ENCODE measurements at regions not wholly inside any gene's neighbourhood (a gene's known extent, or its start where the extent isn't known, plus 50 kb on each side); places are given as distances from the start of the nearest gene placed in this dataset.
"Not testable (repeated sequence)": the region's sequence is repeated elsewhere in the genome, so short reads cannot be mapped to it uniquely, and the experiment has no call there.

DNA sequence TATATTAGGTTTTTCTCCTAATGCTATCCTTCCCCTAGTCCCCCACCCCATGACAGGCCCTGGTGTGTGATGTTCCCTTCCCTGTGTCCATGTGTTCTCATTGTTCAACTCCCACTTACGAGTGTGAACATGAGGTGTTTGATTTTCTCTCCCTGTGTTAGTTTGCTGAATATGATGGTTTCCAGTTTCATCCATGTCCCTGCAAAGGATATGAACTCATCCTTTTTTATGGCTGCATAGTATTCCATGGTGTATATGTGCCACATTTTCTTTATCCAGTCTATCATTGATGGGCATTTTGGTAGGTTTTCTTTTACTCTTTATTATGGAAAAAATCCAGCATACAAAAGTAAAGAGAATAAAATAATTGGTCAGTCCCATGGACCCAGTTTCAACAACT lies 126.1 kb downstream of the PHETA1 start:
- not testable (repeated sequence) for TF ChIP-seq CTCF (conservative IDR thresholded peaks at IDR 0.05); ZFX (IDR thresholded peaks at IDR 0.05)
